ENCODE measurements at regions not wholly inside any gene's neighbourhood (a gene's known extent, or its start where the extent isn't known, plus 50 kb on each side); places are given as distances from the start of the nearest gene placed in this dataset.
A peak's percentile ranks its signal among the peaks of the same experiment; 100 is the strongest.

- DNase-seq, result no peak
Observed at GRCh38 chr3:17938313-17938712, 195.9 kb upstream of the TBC1D5 start.

- no peak for DNase-seq
Observed at GRCh38 chr3:17936736-17937480, 194.5 kb upstream of the TBC1D5 start.

GRCh38 chr3:17935222-17935621, 192.8 kb upstream of the TBC1D5 start:
- DNase-seq, result no peak

GRCh38 chr3:17932136-17932771, 189.8 kb upstream of the TBC1D5 start:
- no peak for DNase-seq

GRCh38 chr3:17931131-17931530, 188.7 kb upstream of the TBC1D5 start:
- DNase-seq, result no peak

GRCh38 chr3:17928502-17929145, 186.2 kb upstream of the TBC1D5 start:
- no peak for DNase-seq

- no peak for DNase-seq
Observed at GRCh38 chr3:17927036-17927435, 184.6 kb upstream of the TBC1D5 start.

GRCh38 chr3:17915341-17915740, 172.9 kb upstream of the TBC1D5 start:
- no peak for DNase-seq

GRCh38 chr3:17913359-17913758, 170.9 kb upstream of the TBC1D5 start:
- no peak for DNase-seq

- DNase-seq, result no peak
Observed at GRCh38 chr3:17911986-17912760, 169.7 kb upstream of the TBC1D5 start.

GRCh38 chr3:17910922-17911321, 168.5 kb upstream of the TBC1D5 start:
- DNase-seq, result no peak

GRCh38 chr3:17909714-17910113, 167.3 kb upstream of the TBC1D5 start:
- DNase-seq, result no peak

- no peak for DNase-seq
Observed at GRCh38 chr3:17908399-17909191, 166.2 kb upstream of the TBC1D5 start.

GRCh38 chr3:17905996-17906395, 163.6 kb upstream of the TBC1D5 start:
- no peak for DNase-seq

GRCh38 chr3:17901893-17902292, 159.5 kb upstream of the TBC1D5 start:
- no peak for DNase-seq

- peak; percentile 31 for DNase-seq
Observed at GRCh38 chr3:17894434-17895060, 152.1 kb upstream of the TBC1D5 start.

GRCh38 chr3:17891139-17891856, 148.9 kb upstream of the TBC1D5 start:
- DNase-seq, result no peak

GRCh38 chr3:17885986-17886385, 143.6 kb upstream of the TBC1D5 start:
- no peak for DNase-seq

- no peak for DNase-seq
Observed at GRCh38 chr3:17882981-17883380, 140.6 kb upstream of the TBC1D5 start.

- DNase-seq, result no peak
Observed at GRCh38 chr3:17877299-17877698, 134.9 kb upstream of the TBC1D5 start.

- DNase-seq, result no peak
Observed at GRCh38 chr3:17874636-17875035, 132.2 kb upstream of the TBC1D5 start.

All from CD4-positive, alpha-beta T cell treated with Interleukin-6 for 4 hours (primary cell).